HG02938 (cell line): ENCODE measurements at regions not wholly inside any gene's neighbourhood (a gene's known extent, or its start where the extent isn't known, plus 50 kb on each side); places are given as distances from the start of the nearest gene placed in this dataset.
"Not testable (repeated sequence)": the region's sequence is repeated elsewhere in the genome, so short reads cannot be mapped to it uniquely, and the experiment has no call there.

Experiments
- ATAC-seq: cut with Tn5 transposase; IDR thresholded peaks from one replicate; pipeline ENCODE4 v1.9.1; 2021; ENCODE audit warnings: mild to moderate bottlenecking, moderate library complexity; ENCODE audit not compliant: unreplicated experiment

DNA sequence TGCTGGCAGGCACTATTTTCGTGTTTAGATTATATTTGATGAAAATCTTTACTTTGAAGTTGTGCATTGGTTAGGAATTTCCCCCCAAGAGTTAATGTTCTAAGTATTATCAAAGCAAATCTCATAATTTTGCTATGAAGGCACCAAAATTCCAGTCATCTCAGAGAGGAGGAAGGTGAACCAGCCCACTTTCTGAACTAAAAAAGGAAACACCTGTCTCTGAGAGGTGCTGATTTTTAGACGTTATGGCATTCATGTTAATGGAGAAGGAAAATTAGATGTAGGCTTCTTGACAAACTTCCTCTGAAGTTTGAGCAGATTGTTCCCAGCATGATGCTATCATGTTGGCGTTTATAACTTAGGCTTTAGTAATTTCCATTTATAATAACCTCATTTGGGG is 432.9 kb upstream of the ACTBL2 start:
- ATAC-seq, result no peak

DNA sequence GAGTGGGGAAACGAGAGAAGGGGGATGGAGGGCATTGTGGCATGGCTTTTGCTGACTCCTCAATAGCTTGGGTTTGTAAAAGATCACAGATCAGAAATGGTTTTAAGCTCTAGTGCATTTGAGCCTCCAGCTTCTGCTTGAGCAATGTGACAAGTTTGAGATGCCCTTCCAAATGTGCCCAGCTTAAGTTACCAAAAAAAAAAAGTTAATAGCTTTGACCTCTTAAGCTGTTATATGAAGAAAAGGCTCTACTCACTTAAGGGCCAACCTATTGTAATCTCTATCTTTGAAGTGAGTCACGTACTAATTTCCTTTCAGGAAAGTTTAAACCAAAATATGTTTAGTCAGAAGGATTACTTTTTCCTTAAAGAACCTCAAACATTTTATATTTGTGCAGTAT is 428.8 kb upstream of the ACTBL2 start:
- no peak for ATAC-seq

DNA sequence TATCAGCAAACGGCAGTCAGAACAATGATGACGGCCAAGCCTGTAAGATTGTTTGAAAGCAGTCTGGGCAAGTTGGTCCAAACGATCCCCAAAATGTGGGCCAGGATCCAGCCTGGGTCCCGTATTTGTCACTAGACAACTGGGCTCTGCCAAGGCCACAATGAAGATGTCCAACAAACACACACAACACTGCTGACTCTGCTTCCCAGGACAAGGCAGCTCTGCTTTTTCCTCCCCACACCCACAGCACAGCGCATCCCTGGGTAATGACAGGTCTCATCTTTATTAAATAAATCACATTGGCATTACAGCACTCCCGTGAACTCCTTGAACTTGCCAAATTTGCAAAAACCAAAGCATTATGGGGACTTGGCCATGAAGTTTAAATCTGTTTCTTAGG is 424.1 kb upstream of the ACTBL2 start:
- ATAC-seq, result no peak

DNA sequence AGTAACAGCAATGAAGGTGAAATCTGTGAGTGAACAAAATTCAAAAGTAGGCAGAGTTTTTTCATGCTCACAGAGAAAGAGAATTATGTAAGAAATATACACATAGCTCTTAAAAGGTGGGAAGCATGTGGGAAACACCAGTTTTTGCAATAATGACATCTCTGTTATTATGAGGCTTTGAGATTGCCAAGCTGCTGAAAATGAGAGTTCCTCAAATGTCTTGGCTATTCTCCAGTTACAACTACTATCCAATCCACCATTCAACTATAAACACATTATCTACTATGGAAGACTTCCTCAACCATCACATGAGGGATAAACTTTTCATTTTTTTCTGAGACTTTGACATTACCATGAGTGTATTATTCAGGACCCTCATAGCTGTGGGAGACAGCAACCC is 420.8 kb upstream of the ACTBL2 start:
- no peak for ATAC-seq

DNA sequence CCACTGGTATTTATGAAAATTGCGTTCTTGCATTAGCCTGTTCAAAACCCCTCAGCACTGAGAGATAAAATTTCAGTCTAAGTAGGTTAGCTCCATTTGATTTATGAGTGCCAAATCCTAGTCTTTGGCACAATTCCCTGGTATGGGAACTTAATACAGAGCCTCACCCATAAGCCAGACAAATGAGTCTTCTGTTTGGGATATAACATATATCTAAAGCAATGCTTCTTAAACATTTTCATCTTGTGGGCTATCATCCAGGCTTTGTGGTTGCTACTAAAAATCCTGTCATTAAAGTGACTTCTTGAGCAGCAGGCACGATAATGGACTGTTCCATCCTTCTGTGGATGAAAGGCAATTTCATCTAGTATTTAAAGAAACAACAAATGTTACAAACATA is 419.5 kb upstream of the ACTBL2 start:
- ATAC-seq, result no peak

DNA sequence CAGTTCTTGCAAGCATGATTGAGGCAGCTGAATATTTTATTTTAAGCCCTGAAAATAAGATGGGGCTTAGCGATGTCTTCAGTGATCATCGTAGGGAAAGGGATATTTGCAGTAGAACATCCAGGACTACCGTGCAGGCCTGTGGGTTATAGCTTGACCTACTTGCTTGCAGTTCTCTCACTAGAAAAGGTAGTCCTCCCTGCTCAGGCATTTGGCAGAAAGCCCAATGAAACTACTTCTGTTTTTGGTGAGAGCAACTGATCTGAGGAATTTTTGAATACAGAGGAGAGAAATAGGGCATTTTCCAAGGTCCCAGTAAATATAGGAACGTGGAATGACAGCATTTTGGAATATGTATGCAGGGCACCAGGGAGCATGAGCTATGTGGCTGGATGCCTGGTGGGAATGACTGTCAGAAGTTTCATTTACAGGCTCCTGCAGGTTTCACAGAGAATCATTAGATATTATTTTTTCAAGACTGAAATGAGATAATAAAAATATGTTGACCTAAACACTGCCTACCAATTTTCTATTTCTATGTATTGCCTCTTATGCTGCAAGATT is 417.9 kb upstream of the ACTBL2 start:
- no peak for ATAC-seq

DNA sequence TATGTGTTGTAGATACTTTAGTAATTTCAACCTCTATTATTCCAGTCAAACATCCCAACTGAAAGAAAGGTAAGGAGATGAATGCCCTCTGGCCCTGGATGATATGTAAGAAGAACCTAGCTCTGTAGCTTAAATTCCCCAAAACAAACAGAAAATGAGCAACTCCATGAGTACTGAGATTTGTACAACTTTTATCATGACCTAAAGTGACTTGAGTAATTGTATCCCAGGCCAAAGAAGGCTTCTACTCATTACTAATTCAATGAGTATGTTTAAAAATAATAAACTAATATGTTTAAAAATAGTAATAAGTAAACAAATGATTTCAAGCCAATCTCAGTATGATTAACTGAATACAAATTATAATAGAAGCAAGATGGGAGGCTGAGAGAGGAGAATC is 414.0 kb upstream of the ACTBL2 start:
- ATAC-seq, result no peak

DNA sequence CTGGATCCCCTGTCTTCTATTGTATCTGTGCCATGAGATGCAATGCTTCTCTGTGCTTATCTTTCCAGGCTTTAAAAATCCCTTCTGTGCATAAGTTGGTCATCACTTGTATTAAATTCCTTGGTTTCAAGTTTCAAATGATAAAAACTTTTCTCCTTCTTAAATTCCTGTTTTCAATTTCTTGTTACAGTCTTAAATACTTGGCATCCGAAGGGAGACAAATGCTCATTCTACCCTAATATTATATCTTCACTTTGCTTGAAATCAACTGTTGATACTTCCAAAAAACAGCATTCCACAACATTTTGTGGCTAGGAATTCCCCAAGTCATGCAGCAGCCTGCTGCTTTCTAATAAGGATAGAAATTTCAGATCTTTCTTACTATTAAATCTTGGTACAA is 413.2 kb upstream of the ACTBL2 start:
- ATAC-seq, result no peak

DNA sequence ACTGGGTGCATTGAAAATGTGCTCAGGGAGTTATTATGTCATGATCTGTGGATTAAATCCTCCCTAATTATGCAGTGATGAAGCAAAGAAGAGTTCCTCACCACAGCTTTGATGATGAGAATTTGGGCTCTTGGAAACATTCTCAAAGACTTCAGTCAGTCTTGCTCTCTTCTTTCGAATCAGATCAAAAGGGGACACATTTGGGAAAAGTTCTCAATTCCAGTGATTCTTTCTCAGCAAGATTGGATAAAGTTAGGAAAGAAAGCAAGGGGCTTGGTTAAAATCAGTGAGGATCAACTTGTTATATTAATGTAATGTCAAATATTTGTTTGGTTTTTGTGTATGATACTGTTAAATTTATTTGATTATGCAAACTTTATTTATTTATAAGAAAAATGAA is 411.3 kb upstream of the ACTBL2 start:
- no peak for ATAC-seq

DNA sequence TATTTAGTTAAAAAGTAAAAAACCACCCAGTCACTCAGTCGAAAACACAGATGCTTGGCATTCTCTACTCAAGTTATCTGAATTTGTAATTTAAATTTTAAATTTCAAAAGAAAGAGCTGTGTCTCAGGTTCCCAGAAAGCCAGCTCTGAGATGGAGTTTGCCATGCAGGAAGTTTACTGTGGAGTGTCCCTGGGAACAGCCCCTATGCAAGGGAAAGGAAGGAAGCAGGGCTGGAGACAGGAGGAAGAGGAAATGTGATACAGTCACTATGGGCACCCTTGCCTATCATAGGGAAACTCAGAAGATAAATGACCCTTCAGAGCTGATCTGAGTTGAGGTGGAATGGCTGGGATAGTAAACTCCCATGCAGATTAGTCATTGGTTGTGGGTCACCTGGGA is 408.8 kb upstream of the ACTBL2 start:
- ATAC-seq, result no peak

DNA sequence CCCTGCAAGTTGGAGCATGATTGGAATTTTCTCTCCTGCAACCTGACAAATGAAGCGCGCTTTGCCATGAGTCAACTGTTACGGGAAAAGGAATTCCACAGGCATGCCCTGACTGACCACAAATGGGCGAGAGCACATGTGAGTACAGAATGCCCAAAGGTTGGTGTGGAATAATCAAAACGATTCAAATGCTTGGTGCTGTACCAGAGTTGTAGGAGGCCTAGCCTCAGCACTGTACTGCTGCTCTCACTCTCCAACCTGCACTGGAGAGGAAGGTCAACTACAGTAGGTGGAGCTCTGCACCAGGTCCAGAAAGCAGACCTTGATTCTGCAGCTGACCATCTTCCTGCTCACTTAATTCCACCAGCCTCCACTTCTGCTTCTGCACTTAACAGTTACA is 406.9 kb upstream of the ACTBL2 start:
- no peak for ATAC-seq

DNA sequence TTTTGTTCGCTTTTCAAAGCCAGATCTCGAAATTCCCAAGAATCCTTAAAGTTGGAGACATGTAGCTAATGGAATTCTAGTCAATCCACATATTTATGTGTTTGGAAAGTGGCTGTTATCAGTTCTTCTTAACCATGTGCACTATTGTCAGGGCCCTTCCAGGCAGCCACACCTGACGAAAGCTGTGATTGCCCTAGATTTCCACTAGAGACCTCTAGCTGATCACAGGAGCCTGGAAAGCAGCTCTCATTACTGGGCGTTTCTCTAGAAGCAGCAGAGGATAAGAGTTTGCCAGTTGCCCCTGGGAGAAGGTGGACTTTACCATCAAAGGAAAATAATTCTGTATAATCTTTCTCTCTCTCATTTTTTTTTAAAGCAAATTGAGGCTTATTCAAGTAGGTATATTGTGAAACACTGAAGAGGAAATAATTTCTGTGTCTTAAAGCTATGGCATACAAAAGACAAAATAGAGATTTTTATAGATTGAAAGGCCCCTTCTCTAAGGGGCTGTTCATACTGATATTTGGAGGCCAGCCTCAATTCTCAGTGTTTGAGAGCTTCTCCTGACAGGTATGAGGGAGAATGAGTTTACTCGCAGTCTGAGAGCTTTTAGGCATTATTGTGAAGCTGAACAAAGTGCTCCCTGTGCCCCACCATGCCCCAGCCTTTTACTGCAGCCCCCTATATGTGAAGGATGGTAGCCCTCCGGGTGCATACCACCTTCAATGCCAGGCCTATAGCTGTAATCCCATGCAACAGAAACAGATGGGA is 405.4 kb upstream of the ACTBL2 start:
- no peak for ATAC-seq

DNA sequence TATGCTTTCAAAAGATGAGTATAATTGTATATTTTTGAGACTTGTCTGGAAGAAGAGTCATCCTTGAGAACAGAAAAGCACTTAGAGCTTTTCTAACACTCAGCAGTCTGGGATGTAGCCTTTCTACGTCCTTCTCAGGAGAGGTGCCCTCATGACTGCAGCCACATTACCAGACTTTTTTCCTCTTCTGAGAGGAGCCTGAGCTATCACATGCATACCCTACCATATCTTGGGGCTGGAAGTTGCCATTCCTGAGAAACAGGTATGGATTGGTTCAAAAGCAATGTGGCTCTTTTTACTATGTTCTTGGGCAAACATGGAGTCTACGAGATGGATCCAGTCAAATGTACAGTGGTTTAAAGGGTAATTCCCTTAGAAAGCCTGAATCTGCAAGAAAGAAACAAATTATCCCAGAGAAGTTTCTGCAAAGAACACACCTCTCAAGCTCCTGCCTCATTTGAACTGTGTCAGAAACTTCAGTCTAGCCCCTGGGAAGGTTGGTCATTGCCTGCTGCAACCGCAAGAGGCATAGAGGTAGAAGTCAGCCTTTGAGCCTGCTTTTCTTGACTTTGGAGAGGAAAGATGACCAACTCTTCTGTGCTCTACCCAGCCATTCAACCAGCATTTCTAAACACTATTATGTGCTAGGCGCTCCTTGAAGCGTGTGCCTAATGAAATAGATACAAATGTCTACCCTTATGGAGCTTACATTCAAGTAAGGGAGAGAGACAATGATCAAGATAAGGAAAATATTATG is 401.9 kb upstream of the ACTBL2 start:
- ATAC-seq, result no peak

DNA sequence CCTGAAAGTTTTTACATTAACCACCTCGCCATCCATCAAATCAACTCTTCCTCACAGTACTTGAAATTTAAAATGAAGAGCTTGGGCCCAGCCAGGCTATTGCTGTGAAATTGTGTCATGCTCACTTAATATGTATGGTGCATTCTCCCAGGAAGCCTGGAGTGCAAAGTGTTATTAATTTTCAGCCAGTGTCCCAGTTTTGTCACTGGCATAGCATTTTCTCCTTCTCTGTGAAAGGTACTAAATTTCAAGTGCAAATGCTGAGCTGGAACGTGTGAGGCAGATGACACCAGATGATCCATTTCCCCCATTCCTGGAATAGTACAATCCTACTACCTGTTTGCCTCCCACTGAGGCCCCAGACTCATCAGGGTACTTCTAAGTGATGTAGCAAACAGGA is 397.6 kb upstream of the ACTBL2 start:
- ATAC-seq, result no peak

DNA sequence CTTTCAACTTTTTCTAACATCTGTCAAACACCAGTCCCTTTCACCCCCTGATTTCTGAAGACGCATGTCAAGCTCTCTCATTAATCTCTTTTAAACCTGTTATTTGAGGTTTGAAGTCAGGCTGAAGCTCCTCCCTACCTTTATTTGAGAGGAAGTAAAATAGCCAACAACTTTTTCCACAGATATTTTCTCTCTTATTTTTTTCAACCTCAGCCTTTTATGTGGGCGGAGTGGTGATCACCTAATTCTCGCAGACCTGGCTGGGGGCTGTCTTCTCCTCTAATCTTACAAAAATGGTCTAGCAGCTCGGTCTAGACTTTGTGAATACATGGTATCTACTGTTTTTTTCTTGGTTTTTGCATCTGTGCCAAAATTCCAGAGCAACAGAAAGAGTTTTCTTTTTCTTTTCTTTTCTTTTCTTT is 395.7 kb upstream of the ACTBL2 start:
- no peak for ATAC-seq

DNA sequence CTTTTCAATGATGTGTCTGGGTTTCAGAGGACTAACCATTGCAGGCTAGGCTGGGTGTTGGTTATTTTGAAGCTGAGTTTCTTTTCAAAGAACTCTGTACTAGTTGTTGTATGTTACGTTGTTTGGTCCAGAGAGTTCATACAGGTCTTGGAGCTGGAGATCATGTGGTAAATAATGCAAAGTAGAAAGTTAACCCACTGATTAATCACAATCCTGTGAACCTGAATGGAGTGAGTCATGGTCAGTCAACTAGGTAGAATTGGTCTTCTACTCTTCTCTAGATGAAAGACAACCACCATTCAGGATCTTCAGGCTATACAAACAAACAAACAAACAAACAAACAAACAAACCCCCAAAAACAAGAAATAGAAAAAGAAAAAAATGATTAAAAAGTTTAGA is 388.9 kb upstream of the ACTBL2 start:
- ATAC-seq, result no peak

DNA sequence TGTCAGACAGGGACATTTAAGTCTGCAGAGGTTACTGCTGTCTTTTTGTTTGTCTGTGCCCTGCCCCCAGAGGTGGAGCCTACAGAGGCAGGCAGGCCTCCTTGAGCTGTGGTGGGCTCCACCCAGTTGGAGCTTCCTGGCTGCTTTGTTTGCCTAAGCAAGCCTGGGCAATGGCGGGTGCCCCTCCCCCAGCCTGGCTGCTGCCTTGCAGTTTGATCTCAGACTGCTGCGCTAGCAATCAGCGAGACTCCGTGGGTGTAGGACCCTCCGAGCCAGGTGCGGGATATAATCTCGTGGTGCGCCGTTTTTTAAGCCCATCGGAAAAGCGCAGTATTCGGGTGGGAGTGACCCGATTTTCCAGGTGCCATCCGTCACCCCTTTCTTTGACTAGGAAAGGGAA is 387.7 kb upstream of the ACTBL2 start:
- not testable (repeated sequence) for ATAC-seq

DNA sequence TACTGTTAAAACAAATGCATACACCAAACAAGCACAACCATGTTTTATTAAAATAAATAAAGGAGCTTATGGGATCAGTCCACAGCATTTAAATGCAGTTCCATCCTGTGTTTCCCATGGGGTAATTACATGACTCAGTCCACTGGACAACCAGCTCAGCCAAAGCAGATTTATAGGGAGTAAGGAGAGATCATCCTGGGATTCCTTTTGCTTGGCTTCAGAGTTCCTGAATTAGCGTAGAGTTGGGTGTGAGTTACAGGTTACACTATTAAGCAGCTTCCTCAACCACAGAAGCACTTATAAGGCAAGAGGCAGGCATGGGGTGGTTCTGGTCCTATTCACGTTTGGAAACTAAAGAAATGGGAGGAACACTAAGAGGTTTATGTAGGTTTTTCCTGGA is 381.1 kb upstream of the ACTBL2 start:
- ATAC-seq, result no peak

DNA sequence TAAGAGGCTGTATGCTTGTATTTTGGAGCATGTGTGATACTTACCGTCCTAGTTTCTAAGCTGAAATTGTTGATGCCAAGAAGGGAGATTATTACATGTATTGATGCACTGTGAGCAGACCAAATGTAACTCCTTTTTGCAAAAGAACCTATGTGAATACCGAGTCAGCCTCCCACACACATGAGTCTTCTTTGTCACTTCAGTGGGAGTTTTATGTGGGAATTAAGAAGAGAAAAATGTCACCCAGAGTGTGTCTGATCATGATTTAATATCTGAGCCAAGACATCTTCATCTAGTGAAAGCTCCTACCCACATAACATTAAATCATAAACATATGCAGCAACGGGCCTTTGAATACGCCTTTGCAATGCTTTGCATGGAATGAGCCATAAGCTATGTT is 380.3 kb upstream of the ACTBL2 start:
- no peak for ATAC-seq

DNA sequence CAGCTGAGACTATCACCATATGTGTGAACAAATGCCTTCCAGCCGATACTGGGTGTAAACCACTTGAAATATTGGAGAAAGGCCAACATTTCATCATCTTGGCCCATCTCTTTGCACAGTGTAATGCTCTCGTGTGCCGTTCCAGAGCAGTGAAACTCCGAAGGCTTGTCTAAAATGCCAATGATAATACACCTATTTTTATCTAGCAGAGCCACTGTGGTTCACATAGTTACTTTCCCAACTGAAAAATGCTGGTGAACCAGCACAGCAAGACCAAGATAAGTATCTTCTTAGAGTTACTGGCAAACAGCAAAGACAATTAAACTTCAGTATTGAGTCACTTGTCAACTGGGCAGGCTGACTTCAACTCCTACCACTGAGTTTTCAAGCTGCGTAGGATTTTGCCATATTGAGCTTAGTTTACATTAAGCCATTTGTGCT is 379.9 kb upstream of the ACTBL2 start:
- no peak for ATAC-seq

DNA sequence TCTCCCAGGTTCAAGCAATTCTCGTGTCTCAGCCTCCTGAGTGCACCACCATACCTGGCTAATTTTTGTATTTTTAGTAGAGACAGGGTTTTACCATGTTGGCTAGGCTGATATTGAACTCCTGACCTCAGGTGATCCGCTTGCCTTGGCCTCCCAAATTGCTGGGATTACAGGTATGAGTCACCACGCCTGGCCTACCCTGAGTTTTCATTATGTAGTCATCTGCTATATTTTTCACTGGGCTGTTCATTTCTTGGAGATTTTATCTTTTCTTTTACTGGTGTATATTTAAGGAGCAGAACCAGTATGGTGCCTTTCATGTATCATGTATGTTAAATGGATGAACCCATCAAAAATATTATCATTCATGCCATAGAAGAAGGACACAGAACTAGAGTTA is 377.0 kb upstream of the ACTBL2 start:
- no peak for ATAC-seq

DNA sequence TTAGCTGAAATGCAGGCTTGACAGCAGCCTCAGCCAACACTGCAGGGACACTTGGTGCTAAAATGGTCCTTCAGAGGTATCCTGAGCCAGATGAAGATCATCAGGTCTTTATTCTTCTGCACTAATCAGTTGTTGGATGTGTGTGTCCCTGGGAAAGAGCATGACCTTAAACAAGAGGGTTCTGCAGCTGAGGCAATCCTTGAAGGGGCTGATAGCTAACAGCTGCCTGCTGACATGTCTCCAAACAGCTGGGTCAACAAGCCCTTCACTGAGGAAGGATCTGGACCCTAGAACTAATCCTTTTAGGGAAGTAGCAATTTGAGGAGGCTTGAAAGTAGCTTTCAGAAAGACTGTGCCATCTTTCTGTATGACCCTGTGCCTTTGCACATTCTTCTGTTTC is 376.3 kb upstream of the ACTBL2 start:
- ATAC-seq, result no peak
